ENCODE measurements at regions not wholly inside any gene's neighbourhood (a gene's known extent, or its start where the extent isn't known, plus 50 kb on each side); places are given as distances from the start of the nearest gene placed in this dataset.

DNA sequence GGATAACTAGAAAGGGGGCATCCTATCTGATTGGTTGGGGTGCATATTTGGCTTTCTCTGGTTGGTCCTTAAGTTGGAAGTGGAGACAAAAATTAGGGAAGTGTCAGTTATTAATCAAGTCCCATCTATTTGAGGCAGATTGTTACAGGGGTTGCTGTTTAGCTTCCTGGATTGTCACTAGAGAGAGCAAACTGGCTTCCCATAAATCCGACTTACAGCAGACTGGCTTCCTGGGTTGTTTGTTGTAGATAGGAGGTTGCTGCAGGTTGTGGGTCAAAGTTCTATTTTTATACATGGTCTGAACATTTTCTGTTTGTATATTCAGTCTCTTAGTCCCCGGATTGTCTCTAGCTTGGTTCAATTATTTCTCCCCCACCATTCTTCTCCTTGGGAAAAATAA, 106.1 kb upstream of the HABP2 start (continued):
- TF ChIP-seq, protein P1, sequence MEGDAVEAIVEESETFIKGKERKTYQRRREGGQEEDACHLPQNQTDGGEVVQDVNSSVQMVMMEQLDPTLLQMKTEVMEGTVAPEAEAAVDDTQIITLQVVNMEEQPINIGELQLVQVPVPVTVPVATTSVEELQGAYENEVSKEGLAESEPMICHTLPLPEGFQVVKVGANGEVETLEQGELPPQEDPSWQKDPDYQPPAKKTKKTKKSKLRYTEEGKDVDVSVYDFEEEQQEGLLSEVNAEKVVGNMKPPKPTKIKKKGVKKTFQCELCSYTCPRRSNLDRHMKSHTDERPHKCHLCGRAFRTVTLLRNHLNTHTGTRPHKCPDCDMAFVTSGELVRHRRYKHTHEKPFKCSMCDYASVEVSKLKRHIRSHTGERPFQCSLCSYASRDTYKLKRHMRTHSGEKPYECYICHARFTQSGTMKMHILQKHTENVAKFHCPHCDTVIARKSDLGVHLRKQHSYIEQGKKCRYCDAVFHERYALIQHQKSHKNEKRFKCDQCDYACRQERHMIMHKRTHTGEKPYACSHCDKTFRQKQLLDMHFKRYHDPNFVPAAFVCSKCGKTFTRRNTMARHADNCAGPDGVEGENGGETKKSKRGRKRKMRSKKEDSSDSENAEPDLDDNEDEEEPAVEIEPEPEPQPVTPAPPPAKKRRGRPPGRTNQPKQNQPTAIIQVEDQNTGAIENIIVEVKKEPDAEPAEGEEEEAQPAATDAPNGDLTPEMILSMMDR (conservative IDR thresholded peaks at IDR 0.05; ENCODE audit: low read depth in 2 of 2): no peak
- TF ChIP-seq POLR2AphosphoS5 (IDR thresholded peaks at IDR 0.05; ENCODE audit: low read depth) (no peak), ZNF331 (CRISPR knock-in tag; IDR thresholded peaks at IDR 0.05; ENCODE audit: low read depth) (no peak)

- DNase-seq (ENCODE audit: low spot score): no peak
- no peaks in the 10 kb centered on the region for H3F3A ChIP-seq (replicated peaks; ENCODE audit: low read depth)
- Mint-ChIP-seq H3K4me3 (no peak overlapping the region), H3K9me3 (no peaks in the 10 kb centered on the region), H3K36me3 (ENCODE audit: low read depth) (no peaks in the 10 kb centered on the region), H3K4me1 (no peaks in the 10 kb centered on the region), H3K27ac (no peak overlapping the region), H3K27me3 (ENCODE audit: insufficient read depth, low read depth, poor library complexity) (no peaks in the 10 kb centered on the region)
- no peaks in the 10 kb centered on the region for H3K27me3 ChIP-seq (ENCODE audit: insufficient read depth)
- no peaks in the 10 kb centered on the region for H3K36me3 ChIP-seq (ENCODE audit: insufficient read depth)
- H3K4me3 ChIP-seq: no peak overlapping the region
- no peaks in the 10 kb centered on the region for H3K9me2 ChIP-seq (ENCODE audit: insufficient read depth)
- no peak for ATAC-seq
- no peak overlapping the region for H2AFZ ChIP-seq
- no peak overlapping the region for H3K4me2 ChIP-seq
- no peaks in the 10 kb centered on the region for H3K79me2 ChIP-seq (replicated peaks; ENCODE audit: insufficient read depth)
- TF ChIP-seq JUNB (IDR thresholded peaks at IDR 0.05; ENCODE audit: unreplicated experiment): no peak
- no peak for TF ChIP-seq EZH2phosphoT487 (IDR thresholded peaks at IDR 0.05; ENCODE audit: unreplicated experiment)
- TF ChIP-seq ZNF114 (CRISPR knock-in tag; IDR thresholded peaks at IDR 0.05): no peak
- no peak for TF ChIP-seq EZH2 (IDR thresholded peaks at IDR 0.05; ENCODE audit: low read depth, unreplicated experiment)
- TF ChIP-seq, protein P1 (conservative IDR thresholded peaks at IDR 0.05; ENCODE audit: low read depth in 2 of 2): no peak
- TF ChIP-seq, protein P2, sequence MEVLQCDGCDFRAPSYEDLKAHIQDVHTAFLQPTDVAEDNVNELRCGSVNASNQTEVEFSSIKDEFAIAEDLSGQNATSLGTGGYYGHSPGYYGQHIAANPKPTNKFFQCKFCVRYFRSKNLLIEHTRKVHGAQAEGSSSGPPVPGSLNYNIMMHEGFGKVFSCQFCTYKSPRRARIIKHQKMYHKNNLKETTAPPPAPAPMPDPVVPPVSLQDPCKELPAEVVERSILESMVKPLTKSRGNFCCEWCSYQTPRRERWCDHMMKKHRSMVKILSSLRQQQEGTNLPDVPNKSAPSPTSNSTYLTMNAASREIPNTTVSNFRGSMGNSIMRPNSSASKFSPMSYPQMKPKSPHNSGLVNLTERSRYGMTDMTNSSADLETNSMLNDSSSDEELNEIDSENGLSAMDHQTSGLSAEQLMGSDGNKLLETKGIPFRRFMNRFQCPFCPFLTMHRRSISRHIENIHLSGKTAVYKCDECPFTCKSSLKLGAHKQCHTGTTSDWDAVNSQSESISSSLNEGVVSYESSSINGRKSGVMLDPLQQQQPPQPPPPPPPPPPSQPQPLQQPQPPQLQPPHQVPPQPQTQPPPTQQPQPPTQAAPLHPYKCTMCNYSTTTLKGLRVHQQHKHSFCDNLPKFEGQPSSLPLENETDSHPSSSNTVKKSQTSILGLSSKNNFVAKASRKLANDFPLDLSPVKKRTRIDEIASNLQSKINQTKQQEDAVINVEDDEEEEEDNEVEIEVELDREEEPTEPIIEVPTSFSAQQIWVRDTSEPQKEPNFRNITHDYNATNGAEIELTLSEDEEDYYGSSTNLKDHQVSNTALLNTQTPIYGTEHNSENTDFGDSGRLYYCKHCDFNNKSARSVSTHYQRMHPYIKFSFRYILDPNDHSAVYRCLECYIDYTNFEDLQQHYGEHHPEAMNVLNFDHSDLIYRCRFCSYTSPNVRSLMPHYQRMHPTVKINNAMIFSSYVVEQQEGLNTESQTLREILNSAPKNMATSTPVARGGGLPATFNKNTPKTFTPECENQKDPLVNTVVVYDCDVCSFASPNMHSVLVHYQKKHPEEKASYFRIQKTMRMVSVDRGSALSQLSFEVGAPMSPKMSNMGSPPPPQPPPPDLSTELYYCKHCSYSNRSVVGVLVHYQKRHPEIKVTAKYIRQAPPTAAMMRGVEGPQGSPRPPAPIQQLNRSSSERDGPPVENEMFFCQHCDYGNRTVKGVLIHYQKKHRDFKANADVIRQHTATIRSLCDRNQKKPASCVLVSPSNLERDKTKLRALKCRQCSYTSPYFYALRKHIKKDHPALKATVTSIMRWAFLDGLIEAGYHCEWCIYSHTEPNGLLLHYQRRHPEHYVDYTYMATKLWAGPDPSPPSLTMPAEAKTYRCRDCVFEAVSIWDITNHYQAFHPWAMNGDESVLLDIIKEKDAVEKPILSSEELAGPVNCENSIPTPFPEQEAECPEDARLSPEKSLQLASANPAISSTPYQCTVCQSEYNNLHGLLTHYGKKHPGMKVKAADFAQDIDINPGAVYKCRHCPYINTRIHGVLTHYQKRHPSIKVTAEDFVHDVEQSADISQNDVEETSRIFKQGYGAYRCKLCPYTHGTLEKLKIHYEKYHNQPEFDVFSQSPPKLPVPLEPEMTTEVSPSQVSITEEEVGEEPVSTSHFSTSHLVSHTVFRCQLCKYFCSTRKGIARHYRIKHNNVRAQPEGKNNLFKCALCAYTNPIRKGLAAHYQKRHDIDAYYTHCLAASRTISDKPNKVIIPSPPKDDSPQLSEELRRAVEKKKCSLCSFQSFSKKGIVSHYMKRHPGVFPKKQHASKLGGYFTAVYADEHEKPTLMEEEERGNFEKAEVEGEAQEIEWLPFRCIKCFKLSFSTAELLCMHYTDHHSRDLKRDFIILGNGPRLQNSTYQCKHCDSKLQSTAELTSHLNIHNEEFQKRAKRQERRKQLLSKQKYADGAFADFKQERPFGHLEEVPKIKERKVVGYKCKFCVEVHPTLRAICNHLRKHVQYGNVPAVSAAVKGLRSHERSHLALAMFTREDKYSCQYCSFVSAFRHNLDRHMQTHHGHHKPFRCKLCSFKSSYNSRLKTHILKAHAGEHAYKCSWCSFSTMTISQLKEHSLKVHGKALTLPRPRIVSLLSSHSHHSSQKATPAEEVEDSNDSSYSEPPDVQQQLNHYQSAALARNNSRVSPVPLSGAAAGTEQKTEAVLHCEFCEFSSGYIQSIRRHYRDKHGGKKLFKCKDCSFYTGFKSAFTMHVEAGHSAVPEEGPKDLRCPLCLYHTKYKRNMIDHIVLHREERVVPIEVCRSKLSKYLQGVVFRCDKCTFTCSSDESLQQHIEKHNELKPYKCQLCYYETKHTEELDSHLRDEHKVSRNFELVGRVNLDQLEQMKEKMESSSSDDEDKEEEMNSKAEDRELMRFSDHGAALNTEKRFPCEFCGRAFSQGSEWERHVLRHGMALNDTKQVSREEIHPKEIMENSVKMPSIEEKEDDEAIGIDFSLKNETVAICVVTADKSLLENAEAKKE (CRISPR knock-in tag; IDR thresholded peaks at IDR 0.05): no peak
- TF ChIP-seq, protein P3, sequence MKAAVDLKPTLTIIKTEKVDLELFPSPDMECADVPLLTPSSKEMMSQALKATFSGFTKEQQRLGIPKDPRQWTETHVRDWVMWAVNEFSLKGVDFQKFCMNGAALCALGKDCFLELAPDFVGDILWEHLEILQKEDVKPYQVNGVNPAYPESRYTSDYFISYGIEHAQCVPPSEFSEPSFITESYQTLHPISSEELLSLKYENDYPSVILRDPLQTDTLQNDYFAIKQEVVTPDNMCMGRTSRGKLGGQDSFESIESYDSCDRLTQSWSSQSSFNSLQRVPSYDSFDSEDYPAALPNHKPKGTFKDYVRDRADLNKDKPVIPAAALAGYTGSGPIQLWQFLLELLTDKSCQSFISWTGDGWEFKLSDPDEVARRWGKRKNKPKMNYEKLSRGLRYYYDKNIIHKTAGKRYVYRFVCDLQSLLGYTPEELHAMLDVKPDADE (IDR thresholded peaks at IDR 0.05): no peak
- TF ChIP-seq POLR2AphosphoS5 (IDR thresholded peaks at IDR 0.05; ENCODE audit: low read depth): no peak
- no peaks in the 10 kb centered on the region for H3K4me1 ChIP-seq (ENCODE audit: insufficient read depth)
- no peaks in the 10 kb centered on the region for H4K20me1 ChIP-seq (replicated peaks; ENCODE audit: insufficient read depth)
- no peak overlapping the region for H3K27ac ChIP-seq (ENCODE audit: low read depth)
Measured at GRCh38 chr10:113447278-113447677, 105.6 kb upstream of the HABP2 start.
